Panc1 (cell line): ENCODE measurements at regions not wholly inside any gene's neighbourhood (a gene's known extent, or its start where the extent isn't known, plus 50 kb on each side); places are given as distances from the start of the nearest gene placed in this dataset.

ENCODE experiments used
- ATAC-seq: fragments of 200-7000 bp; cut with Tn5 transposase; 2 replicates; pipeline ENCODE4 v1.9.1; 2020; ENCODE audit warnings: mild to moderate bottlenecking, moderate library complexity
- BruUV-seq: library from RNA; stranded (reverse); fragments of 400-500 nt; replicated peaks from 2 replicates; lab custom pipeline; 2021; lab: Mats Ljungman, UMichigan
- CTCF ChIA-PET: fragments of 300-600 bp; sonication (Branson Sonifier 250); formaldehyde crosslinking; loops from one replicate; lab custom pipeline; 2022; ENCODE audit warnings: antibody characterized with exemption; lab: Charles Lee
- POLR2A ChIA-PET: fragments of 300-600 bp; sonication (Branson Sonifier 250); formaldehyde crosslinking; loops from one replicate; lab custom pipeline; 2022; ENCODE audit warnings: antibody characterized with exemption; lab: Charles Lee
- DNase-seq: peaks from one replicate; pipeline ENCODE4 v3.0.0-alpha.2; 2010; ENCODE audit warnings: low read depth, low spot score
- H3K27ac ChIP-seq: 2 replicates; pipeline ENCODE4 v1.5.1; 2011; ENCODE audit warnings: mild to moderate bottlenecking, low read length, inconsistent platforms
- H3K27me3 ChIP-seq: fragments of 200-500 bp; sonication (Bioruptor generic); 2 replicates; pipeline ENCODE4 v1.6.0; 2014; ENCODE audit warnings: low read length, inconsistent platforms; ENCODE audit not compliant: control insufficient read depth, insufficient read depth
- H3K36me3 ChIP-seq: fragments of 200-500 bp; sonication (Bioruptor generic); 2 replicates; pipeline ENCODE4 v1.5.1; 2014; ENCODE audit warnings: inconsistent platforms, mild to moderate bottlenecking, low read length, moderate library complexity; ENCODE audit not compliant: control insufficient read depth, insufficient read depth
- H3K4me1 ChIP-seq: 2 replicates; pipeline ENCODE4 v1.5.1; 2011; ENCODE audit warnings: inconsistent platforms, mild to moderate bottlenecking, low read length, moderate library complexity; ENCODE audit not compliant: control insufficient read depth, insufficient read depth
- H3K4me3 ChIP-seq, 2 experiments: 2 replicates each; pipeline ENCODE4 v1.5.1; 2011 to 2012; ENCODE audit warnings: low read depth in 2 of 2, low read length in 2 of 2, mild to moderate bottlenecking in 2 of 2, inconsistent platforms in 1 of 2, moderate library complexity in 1 of 2
- H3K9me3 ChIP-seq: fragments of 200-500 bp; sonication (Bioruptor generic); 2 replicates; pipeline ENCODE4 v1.5.1; 2014; ENCODE audit warnings: low read depth, mild to moderate bottlenecking, inconsistent platforms, low read length, moderate library complexity; ENCODE audit not compliant: control insufficient read depth, insufficient read depth
- POLR2AphosphoS5 ChIP-seq: IDR thresholded peaks from 2 replicates; pipeline ENCODE4 v1.6.1; 2012; ENCODE audit warnings: mild to moderate bottlenecking, low read depth, low read length, moderate library complexity
- SIN3A ChIP-seq: IDR thresholded peaks from 2 replicates; pipeline ENCODE4 v1.6.1; 2012; ENCODE audit warnings: low read depth, mild to moderate bottlenecking, low read length, moderate library complexity, borderline replicate concordance; ENCODE audit not compliant: insufficient read depth
- TCF7L2 ChIP-seq: IDR thresholded peaks from 2 replicates; pipeline ENCODE4 v1.6.1; 2011; ENCODE audit warnings: mild to moderate bottlenecking, low read depth, low read length, inconsistent platforms
- in situ Hi-C: cut with HindIII; loops from 2 replicates; pipeline ENCODE4 v1.10.0; 2016; ENCODE audit warnings: low sequenced_read_pairs, low pct_unique_long_range_greater_than_20kb
- intact Hi-C: fragments of 100-400 bp; cut with micrococcal nuclease; formaldehyde crosslinking; loops from one replicate; pipeline ENCODE4 v1.10.0; 2022; ENCODE audit not compliant: unreplicated experiment
- TF ChIP-seq, protein P1 (sequence below): fragments of 450-650 bp; IDR thresholded peaks from 2 replicates; pipeline ENCODE4 v1.5.1; 2017; ENCODE audit warnings: mild to moderate bottlenecking
- TF ChIP-seq, protein P2 (sequence below), 2 experiments: IDR thresholded peaks; 2 replicates each; pipeline ENCODE4 v1.6.1; 2011 to 2012; ENCODE audit warnings: low read depth in 2 of 2, control low read depth in 1 of 2, low read length in 1 of 2, mild to moderate bottlenecking in 1 of 2, moderate library complexity in 1 of 2; ENCODE audit not compliant: insufficient read depth in 1 of 2

DNA sequence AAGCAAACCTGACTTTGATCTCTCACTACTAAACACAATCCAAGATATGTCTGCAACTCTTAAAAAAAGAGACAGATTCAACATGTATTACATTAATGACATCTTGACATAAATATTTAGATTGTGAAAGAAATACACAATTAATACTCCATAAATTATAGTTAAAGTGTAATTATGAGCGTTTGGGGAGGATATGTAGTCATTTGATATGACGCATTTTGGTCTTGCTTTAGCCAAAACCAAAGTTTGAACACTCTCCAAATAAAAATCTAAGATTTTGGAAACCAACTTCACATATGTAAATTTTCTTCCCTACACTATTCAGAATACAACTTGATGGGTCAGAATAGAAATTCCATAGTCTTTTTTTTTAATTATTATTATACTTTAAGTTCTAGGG, 1257.6 kb downstream of the SLC16A7 start:
- Histone ChIP-seq H3K4me3 (no peak overlapping the region), H3K36me3 (no peaks in the 10 kb centered on the region; the same call in 1 of the 2 replicates), H3K9me3 (no peaks in the 10 kb centered on the region), H3K27ac (no peak overlapping the region), H3K27me3 (no peaks in the 10 kb centered on the region), H3K4me1 (no peaks in the 10 kb centered on the region)
- ChIA-PET CTCF (no interaction called here), POLR2A (no interaction called here)
- ATAC-seq (no peak), DNase-seq (no peak)
- intact Hi-C loops (no loop called here), in situ Hi-C loops (no loop called here)
- no TSS peak for BruUV-seq
- TF ChIP-seq, protein P1, sequence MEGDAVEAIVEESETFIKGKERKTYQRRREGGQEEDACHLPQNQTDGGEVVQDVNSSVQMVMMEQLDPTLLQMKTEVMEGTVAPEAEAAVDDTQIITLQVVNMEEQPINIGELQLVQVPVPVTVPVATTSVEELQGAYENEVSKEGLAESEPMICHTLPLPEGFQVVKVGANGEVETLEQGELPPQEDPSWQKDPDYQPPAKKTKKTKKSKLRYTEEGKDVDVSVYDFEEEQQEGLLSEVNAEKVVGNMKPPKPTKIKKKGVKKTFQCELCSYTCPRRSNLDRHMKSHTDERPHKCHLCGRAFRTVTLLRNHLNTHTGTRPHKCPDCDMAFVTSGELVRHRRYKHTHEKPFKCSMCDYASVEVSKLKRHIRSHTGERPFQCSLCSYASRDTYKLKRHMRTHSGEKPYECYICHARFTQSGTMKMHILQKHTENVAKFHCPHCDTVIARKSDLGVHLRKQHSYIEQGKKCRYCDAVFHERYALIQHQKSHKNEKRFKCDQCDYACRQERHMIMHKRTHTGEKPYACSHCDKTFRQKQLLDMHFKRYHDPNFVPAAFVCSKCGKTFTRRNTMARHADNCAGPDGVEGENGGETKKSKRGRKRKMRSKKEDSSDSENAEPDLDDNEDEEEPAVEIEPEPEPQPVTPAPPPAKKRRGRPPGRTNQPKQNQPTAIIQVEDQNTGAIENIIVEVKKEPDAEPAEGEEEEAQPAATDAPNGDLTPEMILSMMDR, result no peak
- no peak for TF ChIP-seq SIN3A
- no peak for TF ChIP-seq TCF7L2
- TF ChIP-seq, protein P2, sequence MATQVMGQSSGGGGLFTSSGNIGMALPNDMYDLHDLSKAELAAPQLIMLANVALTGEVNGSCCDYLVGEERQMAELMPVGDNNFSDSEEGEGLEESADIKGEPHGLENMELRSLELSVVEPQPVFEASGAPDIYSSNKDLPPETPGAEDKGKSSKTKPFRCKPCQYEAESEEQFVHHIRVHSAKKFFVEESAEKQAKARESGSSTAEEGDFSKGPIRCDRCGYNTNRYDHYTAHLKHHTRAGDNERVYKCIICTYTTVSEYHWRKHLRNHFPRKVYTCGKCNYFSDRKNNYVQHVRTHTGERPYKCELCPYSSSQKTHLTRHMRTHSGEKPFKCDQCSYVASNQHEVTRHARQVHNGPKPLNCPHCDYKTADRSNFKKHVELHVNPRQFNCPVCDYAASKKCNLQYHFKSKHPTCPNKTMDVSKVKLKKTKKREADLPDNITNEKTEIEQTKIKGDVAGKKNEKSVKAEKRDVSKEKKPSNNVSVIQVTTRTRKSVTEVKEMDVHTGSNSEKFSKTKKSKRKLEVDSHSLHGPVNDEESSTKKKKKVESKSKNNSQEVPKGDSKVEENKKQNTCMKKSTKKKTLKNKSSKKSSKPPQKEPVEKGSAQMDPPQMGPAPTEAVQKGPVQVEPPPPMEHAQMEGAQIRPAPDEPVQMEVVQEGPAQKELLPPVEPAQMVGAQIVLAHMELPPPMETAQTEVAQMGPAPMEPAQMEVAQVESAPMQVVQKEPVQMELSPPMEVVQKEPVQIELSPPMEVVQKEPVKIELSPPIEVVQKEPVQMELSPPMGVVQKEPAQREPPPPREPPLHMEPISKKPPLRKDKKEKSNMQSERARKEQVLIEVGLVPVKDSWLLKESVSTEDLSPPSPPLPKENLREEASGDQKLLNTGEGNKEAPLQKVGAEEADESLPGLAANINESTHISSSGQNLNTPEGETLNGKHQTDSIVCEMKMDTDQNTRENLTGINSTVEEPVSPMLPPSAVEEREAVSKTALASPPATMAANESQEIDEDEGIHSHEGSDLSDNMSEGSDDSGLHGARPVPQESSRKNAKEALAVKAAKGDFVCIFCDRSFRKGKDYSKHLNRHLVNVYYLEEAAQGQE (IDR thresholded peaks at IDR 0.05; ENCODE audit: insufficient read depth in 1 of 2, low read depth in 2 of 2, low read length in 1 of 2), result no peak
- no peak for TF ChIP-seq POLR2AphosphoS5

DNA sequence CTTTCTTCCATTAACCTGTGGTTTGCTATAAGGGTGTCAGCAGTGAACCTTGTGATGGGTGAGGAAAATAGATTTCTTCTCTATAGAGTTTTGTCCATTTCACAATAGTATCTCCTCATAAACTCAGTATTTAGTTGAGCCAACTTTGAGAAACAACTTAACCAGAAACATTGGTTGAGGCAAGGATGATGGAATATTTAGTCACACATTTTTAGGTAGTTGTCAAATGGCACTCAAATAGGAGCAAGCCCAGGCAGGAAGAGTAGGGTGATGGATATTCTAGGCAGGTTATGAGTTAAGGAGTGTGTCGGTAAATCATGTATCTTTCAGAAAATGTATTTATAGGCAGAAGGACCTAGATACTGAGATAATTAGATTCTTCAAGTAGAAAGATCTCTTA, 1267.6 kb downstream of the SLC16A7 start:
- DNase-seq (no peak), ATAC-seq (no peak)
- in situ Hi-C loops, result no loop called here
- Histone ChIP-seq H3K4me3 (no peak overlapping the region), H3K4me1 (no peaks in the 10 kb centered on the region), H3K36me3 (no peaks in the 10 kb centered on the region), H3K9me3 (no peaks in the 10 kb centered on the region), H3K27me3 (no peaks in the 10 kb centered on the region), H3K27ac (no peak overlapping the region)
- intact Hi-C loops, result no loop called here
- BruUV-seq, result no TSS peak
- ChIA-PET POLR2A (no interaction called here), CTCF (no interaction called here)
- TF ChIP-seq SIN3A (no peak), TCF7L2 (no peak), POLR2AphosphoS5 (no peak)
- TF ChIP-seq, protein P1, result no peak
- TF ChIP-seq, protein P2 (IDR thresholded peaks at IDR 0.05; ENCODE audit: insufficient read depth in 1 of 2, low read depth in 2 of 2, low read length in 1 of 2), result no peak
